K562 (cell line): ENCODE measurements at regions not wholly inside any gene's neighbourhood (a gene's known extent, or its start where the extent isn't known, plus 50 kb on each side); places are given as distances from the start of the nearest gene placed in this dataset.
A peak's percentile ranks its signal among the peaks of the same experiment; 100 is the strongest.

ENCODE experiments used
- ARID1B ChIP-seq: fragments of 450-650 bp; IDR thresholded peaks from 2 replicates; pipeline ENCODE4 v1.6.1; 2016; ENCODE audit warnings: antibody characterized with exemption, mild to moderate bottlenecking, inconsistent platforms
- ARID2 ChIP-seq: fragments of 450-650 bp; IDR thresholded peaks from 2 replicates; pipeline ENCODE4 v1.6.1; 2017; ENCODE audit warnings: antibody characterized with exemption, mild to moderate bottlenecking
- ATF3 ChIP-seq, 2 experiments: fragments of 450-650 bp in 1 of 2; sonication (generic) in 1 of 2; formaldehyde crosslinking in 1 of 2; IDR thresholded peaks in 1 of 2; conservative IDR thresholded peaks in 1 of 2; 2 replicates each; pipeline versions ENCODE4 v1.6.1 to v1.8.1; 2016 to 2023; ENCODE audit warnings: mild to moderate bottlenecking in 2 of 2, moderate library complexity in 2 of 2, inconsistent platforms in 1 of 2, missing genetic modification reagents in 1 of 2
- BMI1 ChIP-seq: fragments of 150-350 bp; IDR thresholded peaks from 2 replicates; pipeline ENCODE4 v1.6.1; 2014; ENCODE audit warnings: low read length
- CBFA2T2 ChIP-seq: fragments of 450-650 bp; conservative IDR thresholded peaks from 2 replicates; pipeline ENCODE4 v1.6.1; 2017; ENCODE audit warnings: mild to moderate bottlenecking
- E4F1 ChIP-seq: fragments of 250-450 bp; sonication (Bioruptor Pico); IDR thresholded peaks from 2 replicates; pipeline ENCODE4 v1.5.0; 2021; ENCODE audit warnings: mild to moderate bottlenecking, borderline replicate concordance
- FOSL1 ChIP-seq: fragments of 200-800 bp; sonication (Bioruptor generic); conservative IDR thresholded peaks from 2 replicates; pipeline ENCODE4 v1.6.1; 2016; ENCODE audit warnings: missing genetic modification characterization, missing compliant biosample characterization
- FOXM1 ChIP-seq, 2 experiments: fragments of 450-650 bp in 1 of 2; sonication (generic) in 1 of 2; formaldehyde crosslinking in 1 of 2; IDR thresholded peaks; 2 replicates each; pipeline versions ENCODE4 v1.6.1 to v1.9.0; 2017 to 2022; ENCODE audit warnings: low read depth in 2 of 2, mild to moderate bottlenecking in 2 of 2, missing genetic modification reagents in 1 of 2, moderate library complexity in 1 of 2
- HNRNPUL1 ChIP-seq: fragments of 200-400 bp; formaldehyde crosslinking; IDR thresholded peaks from 2 replicates; pipeline ENCODE4 v1.6.1; 2017; ENCODE audit warnings: low read length
- JUN ChIP-seq, 2 experiments: sonication (generic) in 1 of 2; formaldehyde crosslinking in 1 of 2; IDR thresholded peaks; 2 replicates each; pipeline versions ENCODE4 v1.6.1 to v1.8.0; 2012 to 2022; ENCODE audit warnings: borderline replicate concordance in 2 of 2, mild to moderate bottlenecking in 2 of 2, improper control_type of control experiment in 1 of 2, low read depth in 1 of 2, low read length in 1 of 2, missing genetic modification reagents in 1 of 2
- MCM5 ChIP-seq: fragments of 450-650 bp; IDR thresholded peaks from 2 replicates; pipeline ENCODE4 v1.6.1; 2016; ENCODE audit warnings: low read depth
- NFATC3 ChIP-seq: fragments of 450-650 bp; IDR thresholded peaks from 2 replicates; pipeline ENCODE4 v1.6.1; 2017; ENCODE audit warnings: mild to moderate bottlenecking
- NFRKB ChIP-seq: fragments of 450-650 bp; IDR thresholded peaks from 2 replicates; pipeline ENCODE4 v1.6.1; 2016; ENCODE audit warnings: low read depth
- NRF1 ChIP-seq, 2 experiments: fragments of 450-650 bp; IDR thresholded peaks in 1 of 2; conservative IDR thresholded peaks in 1 of 2; 2 replicates each; pipeline ENCODE4 v1.6.1; 2014; ENCODE audit warnings: mild to moderate bottlenecking in 2 of 2
- POLR2AphosphoS5 ChIP-seq: IDR thresholded peaks from 2 replicates; pipeline ENCODE4 v1.6.1; 2011; ENCODE audit warnings: mild to moderate bottlenecking, low read depth, low read length, moderate library complexity; ENCODE audit not compliant: control insufficient read depth, insufficient read depth
- RFX5 ChIP-seq: IDR thresholded peaks from 2 replicates; pipeline ENCODE4 v1.6.1; 2011; ENCODE audit warnings: low read depth, mild to moderate bottlenecking, improper control_type of control experiment, low read length
- SMAD3 ChIP-seq: fragments of 450-650 bp; formaldehyde crosslinking; conservative IDR thresholded peaks from 2 replicates; pipeline ENCODE4 v1.4.0; 2020; ENCODE audit warnings: mild to moderate bottlenecking
- SPI1 ChIP-seq: IDR thresholded peaks from 2 replicates; pipeline ENCODE4 v1.6.1; 2011; ENCODE audit warnings: low read depth, low read length, control low read depth, borderline replicate concordance
- SRSF3 ChIP-seq: fragments of 200-400 bp; formaldehyde crosslinking; IDR thresholded peaks from 2 replicates; pipeline ENCODE4 v1.6.1; 2016; ENCODE audit warnings: mild to moderate bottlenecking, low read length, moderate library complexity; ENCODE audit not compliant: insufficient read depth
- SRSF7 ChIP-seq: fragments of 200-400 bp; formaldehyde crosslinking; optimal IDR thresholded peaks from 2 replicates; pipeline ENCODE3; 2017; ENCODE audit warnings: mild to moderate bottlenecking, low read depth, low read length
- ZNF280B ChIP-seq: fragments of 250-450 bp; sonication (Bioruptor Pico); IDR thresholded peaks from 2 replicates; pipeline ENCODE4 v1.5.1; 2021; ENCODE audit warnings: mild to moderate bottlenecking
- ZNF764 ChIP-seq: fragments of 250-450 bp; sonication (Bioruptor Pico); IDR thresholded peaks from 2 replicates; pipeline ENCODE4 v1.4.0; 2020; ENCODE audit warnings: low read depth, mild to moderate bottlenecking, moderate library complexity
- ZNF766 ChIP-seq: fragments of 200-800 bp; sonication (Bioruptor generic); conservative IDR thresholded peaks from 2 replicates; pipeline ENCODE4 v1.6.1; 2016; ENCODE audit warnings: missing genetic modification characterization, missing compliant biosample characterization
- ZNF780A ChIP-seq: fragments of 250-450 bp; sonication (Bioruptor Pico); IDR thresholded peaks from 2 replicates; pipeline ENCODE4 v1.5.0; 2021; ENCODE audit warnings: mild to moderate bottlenecking
- ZZZ3 ChIP-seq: fragments of 450-650 bp; IDR thresholded peaks from 2 replicates; pipeline ENCODE4 v1.6.1; 2016; ENCODE audit warnings: antibody characterized with exemption, mild to moderate bottlenecking, moderate library complexity

- TF ChIP-seq ZNF280B (CRISPR knock-in tag) (no peak), HNRNPUL1 (no peak), FOXM1 (IDR thresholded peaks at IDR 0.05; ENCODE audit: low read depth) (no peak), FOXM1 (CRISPR knock-in tag; IDR thresholded peaks at IDR 0.05; ENCODE audit: low read depth) (no peak), ARID1B (peak; percentile 88), E4F1 (CRISPR knock-in tag) (no peak), RFX5 (no peak), NFRKB (no peak), ZZZ3 (no peak), ZNF764 (CRISPR knock-in tag) (no peak), ATF3 (IDR thresholded peaks at IDR 0.05) (peak; percentile 89), ATF3 (CRISPR knock-in tag; conservative IDR thresholded peaks at IDR 0.05) (no peak; the same call in 1 of the 2 replicates), MCM5 (no peak), SPI1 (no peak), SRSF7 (no peak), ZNF766 (0 out of 2 replicates have a peak, but pooled peaks have one; percentile 49), ZNF780A (CRISPR knock-in tag) (no peak), ARID2 (no peak), CBFA2T2 (peak; percentile 10; the same call in 1 of the 2 replicates), JUN (IDR thresholded peaks at IDR 0.05; ENCODE audit: borderline replicate concordance, low read depth, low read length) (peak; percentile 93), JUN (CRISPR knock-in tag; IDR thresholded peaks at IDR 0.05; ENCODE audit: borderline replicate concordance) (no peak), BMI1 (no peak), NFATC3 (no peak), POLR2AphosphoS5 (no peak), NRF1 (conservative IDR thresholded peaks at IDR 0.05 in 1 of 2, IDR thresholded peaks at IDR 0.05 in 1 of 2) (no peak), SMAD3 (no peak), FOSL1 (tag) (peak; percentile 97), SRSF3 (no peak)
These were observed 149.4 kb downstream of the MACROH2A1 start (continued) for GRCh38 chr5:135249658-135250057.
